HG03097 (cell line): ENCODE measurements at regions not wholly inside any gene's neighbourhood (a gene's known extent, or its start where the extent isn't known, plus 50 kb on each side); places are given as distances from the start of the nearest gene placed in this dataset.
"Not testable (repeated sequence)": the region's sequence is repeated elsewhere in the genome, so short reads cannot be mapped to it uniquely, and the experiment has no call there.

Experiments
- ATAC-seq: cut with Tn5 transposase; IDR thresholded peaks from one replicate; pipeline ENCODE4 v1.9.1; 2021; ENCODE audit not compliant: unreplicated experiment, low FRiP score

- ATAC-seq: no peak
These were observed 251.0 kb downstream of the RPLP1 start for GRCh38 chr15:69703532-69704187.

GRCh38 chr15:69704229-69704628 lies 251.6 kb downstream of the RPLP1 start:
- no peak for ATAC-seq

GRCh38 chr15:69704700-69705099 lies 252.1 kb downstream of the RPLP1 start:
- ATAC-seq: no peak

GRCh38 chr15:69706353-69707097 lies 253.9 kb downstream of the RPLP1 start:
- ATAC-seq: no peak

GRCh38 chr15:69707241-69707640 lies 254.6 kb downstream of the RPLP1 start:
- ATAC-seq: not testable (repeated sequence)

GRCh38 chr15:69708436-69709122 lies 256.0 kb downstream of the RPLP1 start:
- ATAC-seq: not testable (repeated sequence)

- ATAC-seq: no peak
These were observed 260.4 kb downstream of the RPLP1 start for GRCh38 chr15:69712991-69713390.

- peak; percentile 84 for ATAC-seq
These were observed 261.3 kb downstream of the RPLP1 start for GRCh38 chr15:69713726-69714559.

GRCh38 chr15:69715210-69715609 lies 262.6 kb downstream of the RPLP1 start:
- ATAC-seq: no peak

- no peak for ATAC-seq
These were observed 265.8 kb downstream of the RPLP1 start for GRCh38 chr15:69718436-69718835.

- no peak for ATAC-seq
These were observed 266.3 kb downstream of the RPLP1 start for GRCh38 chr15:69718916-69719315.

GRCh38 chr15:69719527-69720240 lies 267.1 kb downstream of the RPLP1 start:
- ATAC-seq: no peak

- ATAC-seq: no peak
These were observed 267.9 kb downstream of the RPLP1 start for GRCh38 chr15:69720536-69720935.

GRCh38 chr15:69722924-69723323 lies 270.3 kb downstream of the RPLP1 start:
- ATAC-seq: no peak

- no peak for ATAC-seq
These were observed 270.9 kb downstream of the RPLP1 start for GRCh38 chr15:69723404-69724096.

GRCh38 chr15:69724333-69724732 lies 271.7 kb downstream of the RPLP1 start:
- no peak for ATAC-seq

- ATAC-seq: no peak
These were observed 272.7 kb downstream of the RPLP1 start for GRCh38 chr15:69725275-69725674.

- ATAC-seq: no peak
These were observed 273.3 kb downstream of the RPLP1 start for GRCh38 chr15:69725957-69726356.

- ATAC-seq: no peak
These were observed 274.7 kb downstream of the RPLP1 start for GRCh38 chr15:69727121-69727924.
